Esophagus squamous epithelium (tissue), 4 donors: ENCODE measurements at regions not wholly inside any gene's neighbourhood (a gene's known extent, or its start where the extent isn't known, plus 50 kb on each side); places are given as distances from the start of the nearest gene placed in this dataset.

Experiments
- CTCF ChIP-seq, 6 experiments: fragments of 450-650 bp in 4 of 6; fragments of 200-600 bp in 2 of 6; sonication (generic) in 2 of 6; IDR thresholded peaks; one replicate each; pipeline ENCODE4 v1.5.1; 2016 to 2019; ENCODE audit warnings: antibody characterized with exemption in 6 of 6, mild to moderate bottlenecking in 4 of 6, moderate library complexity in 4 of 6
- POLR2A ChIP-seq, 4 donors: fragments of 450-650 bp; IDR thresholded peaks; one replicate each; pipeline ENCODE4 v1.6.1; 2017; ENCODE audit warnings: antibody characterized with exemption in 4 of 4, mild to moderate bottlenecking in 4 of 4, moderate library complexity in 3 of 4

GRCh38 chr20:61067221-61067620 is 184.8 kb upstream of the CDH4 start:
- no peak for TF ChIP-seq CTCF (IDR thresholded peaks at IDR 0.05)
- TF ChIP-seq POLR2A (IDR thresholded peaks at IDR 0.05), result no peak
